Cardiac septum (tissue), 1 donor: ENCODE measurements at regions not wholly inside any gene's neighbourhood (a gene's known extent, or its start where the extent isn't known, plus 50 kb on each side); places are given as distances from the start of the nearest gene placed in this dataset.

Experiments used
- DNase-seq: peaks from one replicate; pipeline ENCODE4 v3.0.0-alpha.2; 2020; ENCODE audit warnings: low spot score
- intact Hi-C: fragments of 100-400 bp; cut with DNase I; formaldehyde crosslinking; loops from one replicate; pipeline ENCODE4 v1.14.0; 2022
- donor health status: DM: no; HTN: no; CAD: no.

- intact Hi-C loops, result no loop called here
- DNase-seq, result peak; percentile 20
Measured at GRCh38 chr2:47315475-47315874, 53.6 kb upstream of the EPCAM start.

GRCh38 chr2:47313728-47314127 lies 55.4 kb upstream of the EPCAM start:
- intact Hi-C loops, result loop anchor here (5.0 kb wide), 1 partner anchor 41 kb away; no protein-coding TSS in a partner anchor
- no peak for DNase-seq

- DNase-seq, result peak; percentile 38
- intact Hi-C loops, result loop anchor here (5.0 kb wide), 1 partner anchor 41 kb away; no protein-coding TSS in a partner anchor
Measured at GRCh38 chr2:47313141-47313691, 55.9 kb upstream of the EPCAM start.

- intact Hi-C loops, result loop anchor here (5.0 kb wide), 1 partner anchor 40 kb away; no protein-coding TSS in a partner anchor
- DNase-seq, result no peak
Measured at GRCh38 chr2:47312491-47312850, 56.6 kb upstream of the EPCAM start.

GRCh38 chr2:47311764-47312490 lies 57.2 kb upstream of the EPCAM start:
- intact Hi-C loops, result loop anchor here (5.0 kb wide), 1 partner anchor 40 kb away; no protein-coding TSS in a partner anchor
- DNase-seq, result peak; percentile 1

GRCh38 chr2:47310801-47311560 lies 58.1 kb upstream of the EPCAM start:
- intact Hi-C loops, result loop anchor here (5.0 kb wide), 1 partner anchor 39 kb away; no protein-coding TSS in a partner anchor
- peak; percentile 85 for DNase-seq

GRCh38 chr2:47309952-47310800 lies 58.9 kb upstream of the EPCAM start:
- intact Hi-C loops, result loop anchor here (5.0 kb wide), 1 partner anchor 38 kb away; no protein-coding TSS in a partner anchor
- peak; percentile 73 for DNase-seq

GRCh38 chr2:47309472-47309951 lies 59.6 kb upstream of the EPCAM start:
- DNase-seq, result peak; percentile 55
- intact Hi-C loops, result no loop called here

- intact Hi-C loops, result no loop called here
- no peak for DNase-seq
Measured at GRCh38 chr2:47307066-47307465, 62.0 kb upstream of the EPCAM start.

GRCh38 chr2:47304654-47305053 lies 64.5 kb upstream of the EPCAM start:
- DNase-seq, result no peak
- intact Hi-C loops, result no loop called here

- DNase-seq, result no peak
Measured at GRCh38 chr2:47303341-47304148, 65.6 kb upstream of the EPCAM start.

GRCh38 chr2:47302308-47302707 lies 66.8 kb upstream of the EPCAM start:
- no peak for DNase-seq
- intact Hi-C loops, result no loop called here

More at GRCh38 chr2:47303341-47304148, 65.6 kb upstream of the EPCAM start:
- intact Hi-C loops, result no loop called here

GRCh38 chr2:47301731-47302130 lies 67.4 kb upstream of the EPCAM start:
- DNase-seq, result no peak
- intact Hi-C loops, result no loop called here

- DNase-seq, result no peak
- intact Hi-C loops, result no loop called here
Measured at GRCh38 chr2:47301277-47301618, 67.9 kb upstream of the EPCAM start.

GRCh38 chr2:47300609-47301276 lies 68.4 kb upstream of the EPCAM start:
- DNase-seq, result no peak
- intact Hi-C loops, result no loop called here

GRCh38 chr2:47300081-47300480 lies 69.0 kb upstream of the EPCAM start:
- intact Hi-C loops, result no loop called here
- no peak for DNase-seq

- intact Hi-C loops, result no loop called here
- DNase-seq, result no peak
Measured at GRCh38 chr2:47299555-47299954, 69.6 kb upstream of the EPCAM start.

- no peak for DNase-seq
- intact Hi-C loops, result no loop called here
Measured at GRCh38 chr2:47298771-47299170, 70.3 kb upstream of the EPCAM start.
